ENCODE measurements at regions not wholly inside any gene's neighbourhood (a gene's known extent, or its start where the extent isn't known, plus 50 kb on each side); places are given as distances from the start of the nearest gene placed in this dataset.

GRCh38 chrX:13927175-13927574, 102.5 kb downstream of the GEMIN8 start:
- Histone ChIP-seq H3K4me1 (no peaks in the 10 kb centered on the region), H3K27ac (no peak overlapping the region), H3K9me3 (no peaks in the 10 kb centered on the region), H3K4me3 (no peak overlapping the region), H3K27me3 (replicated peaks in 1 of 7) (peaks cover 0 to 16% (median 0%) of the 10 kb centered on the region in 7 donors), H3K36me3 (no peaks in the 10 kb centered on the region)
- WGBS, 5 donors = 53 to 61% (median 58%) methylated on average over 2 of the region's 2 CpGs
- intact Hi-C loops (cut with DNase I; ENCODE audit: low total_unique reads) = no loop called here
- TF ChIP-seq POLR2A (IDR thresholded peaks at IDR 0.05) = no peak
- no peak for TF ChIP-seq CTCF (IDR thresholded peaks at IDR 0.05 in 8 of 11, conservative IDR thresholded peaks at IDR 0.05 in 3 of 11)
- TF ChIP-seq POLR2AphosphoS5 (IDR thresholded peaks at IDR 0.05) = no peak
- DNase-seq = no peak

GRCh38 chrX:13923845-13924244, 105.8 kb downstream of the GEMIN8 start:
- H3K27me3 ChIP-seq (replicated peaks in 1 of 7) = peaks cover 0 to 9% (median 0%) of the 10 kb centered on the region in 7 donors
- DNase-seq = no peak
- H3K4me3 ChIP-seq = no peak overlapping the region
- no peaks in the 10 kb centered on the region for H3K4me1 ChIP-seq
- H3K36me3 ChIP-seq = no peaks in the 10 kb centered on the region
- no peak overlapping the region for H3K27ac ChIP-seq
- 72 to 90% (median 84%) methylated on average over 5 of the region's 5 CpGs for WGBS, 5 donors
- intact Hi-C loops (cut with DNase I; ENCODE audit: low total_unique reads) = no loop called here
- TF ChIP-seq POLR2A (IDR thresholded peaks at IDR 0.05) = no peak
- no peak for TF ChIP-seq POLR2AphosphoS5 (IDR thresholded peaks at IDR 0.05)
- no peak for TF ChIP-seq CTCF (IDR thresholded peaks at IDR 0.05 in 8 of 11, conservative IDR thresholded peaks at IDR 0.05 in 3 of 11)
- H3K9me3 ChIP-seq = no peaks in the 10 kb centered on the region

- TF ChIP-seq CTCF (IDR thresholded peaks at IDR 0.05 in 8 of 11, conservative IDR thresholded peaks at IDR 0.05 in 3 of 11) (no peak), POLR2AphosphoS5 (IDR thresholded peaks at IDR 0.05) (no peak), POLR2A (IDR thresholded peaks at IDR 0.05) (no peak)
- 78 to 94% (median 85%) methylated on average over 2 of the region's 2 CpGs for WGBS, 5 donors
- no peaks in the 10 kb centered on the region for H3K4me1 ChIP-seq
- no peak overlapping the region for H3K4me3 ChIP-seq
- peaks cover 0 to 9% (median 0%) of the 10 kb centered on the region in 7 donors for H3K27me3 ChIP-seq (replicated peaks in 1 of 7)
- DNase-seq = no peak
- no peak overlapping the region for H3K27ac ChIP-seq
- intact Hi-C loops (cut with DNase I; ENCODE audit: low total_unique reads) = no loop called here
- H3K9me3 ChIP-seq = no peaks in the 10 kb centered on the region
- no peaks in the 10 kb centered on the region for H3K36me3 ChIP-seq
These were observed 106.4 kb upstream of the GPM6B start for GRCh38 chrX:13923289-13923688.

DNA sequence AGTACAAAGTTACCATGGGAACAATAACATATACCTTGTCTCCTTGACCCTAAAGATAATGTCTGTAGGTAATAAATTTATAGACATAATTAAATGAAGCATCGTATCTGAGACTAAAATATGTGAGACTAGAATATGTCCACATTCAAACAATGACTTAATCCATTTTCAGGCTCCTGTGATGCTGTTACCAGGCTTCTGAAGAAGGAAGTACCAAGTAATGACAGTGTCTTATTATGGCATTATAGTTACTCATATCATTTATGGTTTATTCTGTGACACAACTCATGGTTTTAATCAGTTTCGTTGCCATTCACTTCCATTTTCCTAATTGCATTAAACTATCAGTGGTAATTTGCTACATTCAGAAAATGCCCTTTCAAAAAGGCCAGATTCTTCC, 100.6 kb upstream of the GPM6B start:
- no peaks in the 10 kb centered on the region for H3K9me3 ChIP-seq
- H3K4me1 ChIP-seq = no peaks in the 10 kb centered on the region
- peaks cover 0 to 12% (median 0%) of the 10 kb centered on the region in 7 donors for H3K27me3 ChIP-seq (replicated peaks in 1 of 7)
- intact Hi-C loops (cut with DNase I; ENCODE audit: low total_unique reads) = no loop called here
- 49 to 90% (median 77%) methylated on average over 2 of the region's 2 CpGs for WGBS, 5 donors
- DNase-seq = no peak
- no peak overlapping the region for H3K27ac ChIP-seq
- H3K36me3 ChIP-seq = no peaks in the 10 kb centered on the region
- H3K4me3 ChIP-seq = no peak overlapping the region
- TF ChIP-seq POLR2AphosphoS5 (IDR thresholded peaks at IDR 0.05) = no peak
- no peak for TF ChIP-seq POLR2A (IDR thresholded peaks at IDR 0.05)
- no peak for TF ChIP-seq CTCF (IDR thresholded peaks at IDR 0.05 in 8 of 11, conservative IDR thresholded peaks at IDR 0.05 in 3 of 11)

Measured in spleen (tissue), 11 donors.